GM19240 (cell line): ENCODE measurements at regions not wholly inside any gene's neighbourhood (a gene's known extent, or its start where the extent isn't known, plus 50 kb on each side); places are given as distances from the start of the nearest gene placed in this dataset.

Experiments used
- DNase-seq: peaks from one replicate; pipeline ENCODE4 v3.0.0; 2011; ENCODE audit warnings: low spot score; ENCODE audit not compliant: insufficient read length

DNA sequence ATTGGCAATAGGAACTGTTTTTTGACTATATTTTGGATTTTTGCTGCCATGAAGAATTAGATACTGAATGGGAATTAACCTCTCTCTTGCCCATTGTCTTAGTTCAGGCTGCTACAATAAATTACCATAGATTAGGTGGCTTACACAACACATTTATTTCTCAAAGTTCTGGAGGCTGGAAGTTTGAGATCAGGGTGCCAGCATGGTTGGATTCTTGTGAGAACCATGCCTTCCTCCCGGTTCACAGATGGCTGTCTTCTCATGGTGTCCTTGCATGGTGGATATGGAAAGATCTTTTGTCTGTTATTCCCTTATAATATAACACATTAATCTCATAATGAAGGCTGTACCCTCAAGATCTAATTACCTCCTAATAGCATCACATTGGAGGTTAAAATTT lies 836.4 kb downstream of the SLC4A3 start:
- DNase-seq = no peak

- no peak for DNase-seq
Measured at GRCh38 chr2:220465700-220466099, 838.3 kb downstream of the SLC4A3 start.

DNA sequence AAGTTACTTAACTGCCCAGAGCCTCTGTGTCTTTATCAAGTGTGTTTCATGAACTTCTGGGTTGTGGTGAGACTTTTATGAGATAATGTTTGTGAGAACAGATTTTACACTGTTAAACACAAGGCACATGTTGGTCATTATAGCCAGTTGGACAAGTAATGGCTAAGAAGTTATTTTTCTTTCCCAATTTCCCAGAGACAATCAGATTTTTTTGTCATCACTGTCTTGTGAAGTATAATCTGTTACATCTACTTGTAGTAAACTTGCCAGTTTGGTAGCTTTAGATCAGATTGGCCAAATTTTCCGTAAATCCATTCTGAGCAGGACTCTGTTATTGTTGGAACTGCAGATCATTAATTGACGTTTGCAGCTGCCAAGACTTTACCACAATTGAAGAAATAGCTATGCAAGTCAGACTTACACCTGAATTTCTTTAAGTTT lies 838.8 kb downstream of the SLC4A3 start:
- no peak for DNase-seq

- no peak for DNase-seq
Measured at GRCh38 chr2:220469201-220469600, 841.8 kb downstream of the SLC4A3 start.

DNA sequence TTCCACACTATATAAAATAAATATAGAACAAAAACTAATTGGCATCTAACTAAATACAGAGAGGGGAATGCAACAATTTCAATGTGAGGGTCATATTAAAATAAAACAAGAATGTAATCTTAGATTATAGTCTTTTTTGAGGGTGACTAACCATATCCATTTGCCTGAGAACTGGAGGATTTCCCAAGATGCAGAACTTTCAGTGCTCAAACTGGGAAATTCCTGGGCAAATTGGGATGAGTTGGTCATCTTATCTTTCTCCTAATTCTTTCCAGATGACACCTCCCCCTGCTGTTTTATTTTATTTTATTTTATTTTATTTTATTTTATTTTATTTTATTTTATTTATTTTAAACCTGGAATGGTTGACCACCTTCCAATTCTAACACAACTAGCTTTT lies 846.2 kb downstream of the SLC4A3 start:
- DNase-seq = no peak

GRCh38 chr2:220476877-220477276 lies 849.4 kb downstream of the SLC4A3 start:
- no peak for DNase-seq

DNA sequence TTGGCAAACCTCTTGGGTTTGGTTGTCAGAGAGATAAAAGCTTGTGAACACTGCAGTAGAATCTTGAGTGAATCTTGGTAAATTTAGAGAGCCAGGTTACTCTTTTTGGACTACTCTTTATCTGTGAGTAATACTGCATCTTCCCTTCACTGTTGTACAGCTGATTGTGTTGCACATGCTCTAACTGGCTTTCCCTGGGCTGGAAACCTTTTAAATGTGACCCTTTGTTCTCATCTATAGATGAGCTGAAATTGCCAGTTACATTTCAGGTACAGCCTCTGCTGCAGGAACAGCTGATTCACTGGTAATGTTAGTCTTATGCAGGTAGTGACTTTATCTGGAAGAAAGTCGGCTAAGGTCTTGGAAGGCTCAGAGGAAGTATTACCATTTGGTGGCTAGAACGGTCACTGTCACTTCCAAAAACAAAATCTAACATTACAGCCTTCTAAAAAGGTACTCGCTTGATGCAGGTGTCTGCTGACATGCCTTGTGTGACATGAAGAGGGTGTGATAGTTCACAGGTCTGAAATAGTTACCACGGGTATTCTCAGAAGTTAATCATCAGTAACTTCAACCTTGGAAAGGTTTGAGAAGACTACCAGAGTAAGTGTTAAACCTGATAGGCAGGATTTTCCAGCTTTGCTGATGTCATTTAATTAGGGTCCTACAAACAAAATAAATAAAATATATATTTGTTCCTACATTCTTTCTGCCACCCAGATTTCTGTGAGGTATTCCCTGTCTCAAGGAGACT lies 851.1 kb downstream of the SLC4A3 start:
- no peak for DNase-seq

GRCh38 chr2:220482716-220483115 lies 855.3 kb downstream of the SLC4A3 start:
- DNase-seq = no peak

DNA sequence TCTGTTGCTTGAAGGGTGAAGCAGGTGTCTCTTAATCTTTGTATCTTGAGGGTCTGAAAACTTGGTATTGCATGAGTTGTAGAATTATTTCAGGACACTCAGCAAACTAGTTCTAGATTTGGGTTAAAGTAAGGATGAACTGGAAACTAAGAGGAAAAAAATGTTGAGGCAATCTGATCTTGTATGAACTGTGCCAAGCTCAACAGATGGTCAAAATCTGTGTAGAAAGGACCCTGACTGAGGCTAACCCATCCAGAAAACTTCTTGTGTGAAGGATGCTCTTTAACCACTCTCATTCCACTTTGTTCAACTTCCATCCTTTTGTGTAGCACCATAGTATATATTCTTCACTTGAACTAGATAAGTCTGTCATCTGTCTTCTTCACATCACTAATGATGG lies 861.7 kb downstream of the SLC4A3 start:
- no peak for DNase-seq

DNA sequence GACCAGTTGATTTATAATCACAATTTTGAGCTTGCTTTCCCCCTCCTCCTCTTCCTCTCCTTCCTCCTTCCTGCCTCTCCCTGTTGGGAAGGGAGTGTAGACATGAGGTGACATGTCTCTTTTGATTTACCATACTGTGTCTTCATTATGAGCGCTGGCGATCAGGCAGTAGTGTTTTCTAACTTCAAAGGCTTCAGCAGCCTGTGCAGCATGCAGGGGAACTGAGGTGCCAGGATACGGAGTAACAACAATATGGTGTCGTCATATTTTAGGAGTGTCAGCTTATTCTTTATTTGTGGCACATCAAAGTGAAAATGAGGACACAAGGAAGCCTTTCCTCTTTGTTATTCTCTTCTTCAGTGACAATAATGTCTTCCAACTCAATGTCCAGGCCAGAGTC lies 864.2 kb downstream of the SLC4A3 start:
- DNase-seq = no peak

DNA sequence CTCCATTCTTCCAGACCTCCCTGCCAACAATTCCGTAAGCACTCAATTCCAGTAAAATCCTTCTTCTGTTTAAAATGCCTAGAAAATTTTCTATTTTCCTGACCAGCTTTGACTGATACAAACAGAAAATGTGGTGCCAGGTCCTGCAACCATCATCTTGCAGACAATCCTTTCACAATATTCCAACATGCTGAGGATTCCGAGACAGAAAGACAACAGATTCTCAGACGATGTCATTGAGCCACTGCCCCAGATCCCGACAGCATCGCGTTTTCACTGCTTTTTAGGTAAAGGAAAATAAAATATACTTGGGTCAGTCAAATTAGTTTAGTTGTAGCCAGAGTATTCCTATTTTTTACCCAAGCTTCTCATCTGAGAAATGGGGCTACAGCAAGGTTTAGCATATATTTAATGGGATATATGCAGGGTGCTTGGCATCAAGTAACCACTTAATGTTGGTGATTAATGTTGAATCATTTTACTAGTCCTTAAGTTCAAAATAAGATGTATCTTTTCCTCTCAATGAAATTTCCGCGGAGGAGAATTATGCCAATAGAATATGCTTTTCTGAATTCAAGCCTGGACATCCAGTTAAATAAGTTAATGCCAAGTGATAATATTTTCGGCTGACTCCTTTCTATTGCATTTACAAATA lies 866.6 kb downstream of the SLC4A3 start:
- DNase-seq = no peak

DNA sequence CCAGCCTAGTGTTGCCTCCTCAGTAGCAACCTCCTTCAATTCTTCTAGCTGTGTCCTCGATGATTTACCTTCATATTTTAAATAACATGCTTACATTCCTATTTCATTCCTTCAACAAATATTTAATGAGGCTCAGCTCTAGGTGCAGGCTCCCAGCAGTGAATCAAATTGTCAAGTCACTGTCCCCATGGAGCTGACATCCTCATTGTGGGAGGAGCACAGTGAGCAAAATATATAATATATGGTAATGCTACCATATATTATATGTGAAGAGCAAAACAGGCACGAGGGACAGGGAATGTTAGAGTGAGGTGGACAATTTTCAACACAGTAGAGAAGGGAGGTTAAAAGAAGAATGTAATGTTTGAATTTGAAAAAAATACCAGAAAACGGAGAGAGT lies 869.1 kb downstream of the SLC4A3 start:
- no peak for DNase-seq

DNA sequence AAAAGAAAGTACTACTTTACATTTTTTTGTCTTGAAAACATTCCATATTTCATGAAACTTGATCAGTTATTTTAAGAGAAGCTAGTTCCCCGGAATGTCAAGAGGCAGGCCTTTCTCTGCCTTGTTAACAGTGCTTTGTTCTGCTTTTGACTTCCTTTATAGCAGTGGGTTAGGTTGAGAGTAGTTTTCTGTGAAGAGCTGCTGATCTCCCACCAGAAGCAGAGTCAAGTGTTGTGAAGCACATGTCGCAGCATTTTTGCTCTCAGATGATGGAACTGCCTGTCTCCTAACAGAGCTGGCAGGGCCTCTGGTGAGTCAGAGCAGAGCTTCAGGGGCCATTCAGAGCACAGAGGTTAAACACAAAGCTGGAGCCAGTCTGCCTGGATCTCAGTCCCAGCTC lies 871.8 kb downstream of the SLC4A3 start:
- no peak for DNase-seq

GRCh38 chr2:220502539-220502938 lies 875.1 kb downstream of the SLC4A3 start:
- no peak for DNase-seq

GRCh38 chr2:220503431-220503830 lies 876.0 kb downstream of the SLC4A3 start:
- DNase-seq = no peak

DNA sequence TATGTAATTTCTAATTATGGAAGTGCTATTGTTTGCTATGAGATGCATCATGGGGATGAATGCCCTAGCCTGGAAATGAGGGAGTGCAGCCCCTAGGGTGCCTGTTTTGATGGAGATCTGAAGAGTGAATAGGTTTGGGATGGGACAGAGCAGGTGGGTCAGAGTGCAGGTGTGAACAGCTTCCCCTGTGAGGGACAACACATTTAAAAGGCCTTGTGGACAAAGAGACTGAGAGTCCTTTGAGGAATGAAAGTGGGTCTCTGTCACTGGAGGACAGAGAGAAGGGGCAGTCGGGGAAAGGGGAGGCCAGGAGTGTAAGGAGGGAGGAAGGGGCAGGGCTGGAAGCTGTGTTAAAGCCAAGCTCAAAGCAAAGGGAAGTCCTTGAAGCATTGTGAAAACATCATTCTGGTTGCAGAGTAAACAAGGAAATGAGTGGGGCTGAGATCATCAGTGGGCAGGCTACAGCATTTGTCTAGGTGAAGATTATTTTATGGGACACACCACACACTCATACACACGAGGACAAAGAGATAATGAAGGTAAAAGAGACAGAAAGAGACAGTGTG lies 877.6 kb downstream of the SLC4A3 start:
- no peak for DNase-seq

- DNase-seq = no peak
Measured at GRCh38 chr2:220506466-220506865, 879.0 kb downstream of the SLC4A3 start.

DNA sequence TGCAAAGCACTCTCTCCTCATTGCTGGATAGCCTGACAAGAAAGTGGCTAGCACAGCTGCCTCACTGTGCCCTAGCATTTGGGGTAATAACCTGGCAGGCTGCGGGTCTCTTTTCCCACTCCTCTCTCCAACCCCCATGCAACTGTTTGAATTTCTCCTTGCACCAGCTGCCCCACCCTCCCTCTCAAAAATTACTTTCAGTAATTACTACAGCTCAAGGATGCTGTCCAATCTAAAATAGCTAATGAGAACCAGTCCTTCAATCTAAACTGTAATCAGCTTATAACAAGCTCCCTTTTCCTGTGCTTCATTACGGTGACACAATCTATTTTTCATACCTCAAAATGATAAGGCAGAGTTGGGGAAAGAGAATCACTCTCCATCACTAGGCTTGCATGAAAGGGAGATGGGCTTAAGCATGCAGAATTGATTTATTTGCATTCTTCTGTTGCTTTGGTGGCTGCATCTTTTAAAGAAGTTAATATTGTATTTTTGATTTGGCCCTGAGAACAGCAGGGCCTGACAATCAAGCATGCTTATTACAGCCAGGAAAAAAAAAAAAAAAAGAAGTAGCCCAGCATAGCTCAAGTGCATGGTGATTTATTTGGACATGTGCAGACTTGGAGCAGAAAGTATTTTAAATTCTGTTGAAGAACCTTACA lies 881.8 kb downstream of the SLC4A3 start:
- no peak for DNase-seq

- no peak for DNase-seq
Measured at GRCh38 chr2:220509966-220510365, 882.5 kb downstream of the SLC4A3 start.

DNA sequence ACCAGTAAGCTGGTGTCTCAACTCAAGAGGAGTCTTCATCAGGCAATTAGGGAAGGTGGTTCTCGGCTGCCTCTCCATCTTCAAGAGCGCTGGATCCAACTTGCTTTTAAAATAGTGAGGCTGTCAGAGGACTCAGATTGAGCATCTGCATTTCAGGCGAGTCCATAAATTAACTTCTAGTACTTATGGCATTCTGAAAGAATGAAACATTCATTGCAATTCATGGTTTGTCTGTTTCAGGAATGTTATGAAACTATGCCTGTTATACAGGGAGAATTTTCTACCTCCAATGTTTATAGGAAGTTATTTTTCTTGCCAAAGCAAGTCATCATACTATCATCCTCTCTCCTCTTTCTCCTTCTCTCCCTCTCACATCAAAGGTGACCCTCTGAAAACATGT lies 883.2 kb downstream of the SLC4A3 start:
- DNase-seq = no peak

GRCh38 chr2:220512419-220512818 lies 885.0 kb downstream of the SLC4A3 start:
- no peak for DNase-seq

DNA sequence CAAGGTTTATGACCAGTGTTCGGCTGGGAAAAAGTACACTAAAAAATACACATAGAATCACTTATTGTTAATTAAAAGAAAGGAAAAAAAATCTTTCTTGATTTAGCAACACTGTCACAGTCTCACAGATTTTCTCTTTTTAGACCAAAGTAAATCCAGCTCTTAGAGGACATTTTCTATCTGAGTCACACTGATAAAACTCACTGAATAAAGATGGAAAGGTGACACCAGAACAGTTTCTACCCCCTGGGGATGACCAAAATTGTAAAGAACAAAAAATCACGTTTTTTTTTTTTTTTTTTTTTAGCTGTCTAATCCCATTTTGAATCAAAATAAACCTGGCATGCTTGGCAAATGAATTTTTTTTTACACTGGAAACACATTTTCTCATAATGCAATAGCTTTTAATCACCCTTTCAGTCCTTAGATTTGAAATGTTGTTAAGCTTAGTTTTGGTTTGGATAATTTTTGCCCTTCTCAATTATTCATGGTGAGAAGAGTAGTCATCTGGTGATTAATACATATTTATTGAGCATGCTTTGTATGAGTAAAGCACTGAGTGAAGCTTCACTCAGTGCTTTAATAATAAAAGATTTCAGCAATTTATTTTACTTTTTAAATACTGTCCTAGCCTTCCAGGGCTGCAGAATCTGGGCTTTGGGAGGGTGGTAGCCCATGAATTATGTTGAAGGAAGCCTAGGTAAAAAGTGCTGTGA lies 886.3 kb downstream of the SLC4A3 start:
- DNase-seq = no peak
